Body of pancreas (tissue), 4 donors: ENCODE measurements at regions not wholly inside any gene's neighbourhood (a gene's known extent, or its start where the extent isn't known, plus 50 kb on each side); places are given as distances from the start of the nearest gene placed in this dataset.
A peak's percentile ranks its signal among the peaks of the same experiment; 100 is the strongest.

Source experiments
- ATAC-seq: fragments of 150-250 bp; one replicate; pipeline ENCODE4 v1.9.1; 2016
- DNase-seq, 4 donors: peaks; one replicate each; pipeline ENCODE4 v3.0.0-alpha.2; 2019
- H3K27ac ChIP-seq, 4 donors: fragments of 200-600 bp; sonication (generic); 1 replicate in 3 of 4; 2 replicates in 1 of 4; pipeline versions ENCODE4 v1.5.1 to v1.6.1; 2016 to 2019; ENCODE audit warnings: mild to moderate bottlenecking in 1 of 4, mixed read lengths in 1 of 4, moderate library complexity in 1 of 4
- H3K27me3 ChIP-seq, 2 donors: fragments of 200-600 bp; sonication (generic); one replicate each; pipeline ENCODE4 v1.6.0; 2016; ENCODE audit warnings: mild to moderate bottlenecking in 1 of 2
- H3K36me3 ChIP-seq, 2 donors: fragments of 200-600 bp; sonication (generic); replicated peaks in 1 of 2; 2 replicates each; pipeline ENCODE4 v1.5.1; 2016; ENCODE audit warnings: low read depth in 2 of 2; ENCODE audit not compliant: insufficient read depth in 1 of 2
- H3K4me1 ChIP-seq: fragments of 200-600 bp; sonication (generic); one replicate; pipeline ENCODE4 v1.6.0; 2016
- H3K4me3 ChIP-seq, 2 donors: fragments of 200-600 bp; sonication (generic); 1 replicate in 1 of 2; 2 replicates in 1 of 2; pipeline ENCODE4 v1.5.1; 2016 to 2019
- H3K9me3 ChIP-seq, 3 donors: fragments of 200-600 bp; sonication (generic); 1 replicate in 2 of 3; 2 replicates in 1 of 3; pipeline ENCODE4 v1.5.1; 2016
- POLR2A ChIP-seq, 3 donors: fragments of 450-650 bp; IDR thresholded peaks; one replicate each; pipeline ENCODE4 v1.6.1; 2016; ENCODE audit warnings: antibody characterized with exemption in 3 of 3, mild to moderate bottlenecking in 2 of 3
- WGBS, 2 donors: methylation state at CpG; one replicate each; pipeline ENCODE4 v1.1.5; 2017; 5-methylcytosine and 5-hydroxymethylcytosine counted together
- intact Hi-C: fragments of 100-400 bp; cut with DNase I; formaldehyde crosslinking; loops from one replicate; pipeline ENCODE4 v1.15.1; 2023
- TF ChIP-seq, protein P1 (sequence below), 7 experiments: fragments of 450-650 bp in 4 of 7; fragments of 200-600 bp in 3 of 7; sonication (generic) in 3 of 7; IDR thresholded peaks; one replicate each; pipeline ENCODE4 v1.5.1; 2016 to 2019; ENCODE audit warnings: antibody characterized with exemption in 7 of 7

- Histone ChIP-seq H3K27ac (no peak overlapping the region), H3K9me3 (no peaks in the 10 kb centered on the region), H3K36me3 (no peaks in the 10 kb centered on the region), H3K4me3 (no peak overlapping the region), H3K4me1 (peaks cover 7% of the 10 kb centered on the region), H3K27me3 (no peaks in the 10 kb centered on the region)
- no peak for TF ChIP-seq POLR2A (IDR thresholded peaks at IDR 0.05)
- TF ChIP-seq, protein P1, sequence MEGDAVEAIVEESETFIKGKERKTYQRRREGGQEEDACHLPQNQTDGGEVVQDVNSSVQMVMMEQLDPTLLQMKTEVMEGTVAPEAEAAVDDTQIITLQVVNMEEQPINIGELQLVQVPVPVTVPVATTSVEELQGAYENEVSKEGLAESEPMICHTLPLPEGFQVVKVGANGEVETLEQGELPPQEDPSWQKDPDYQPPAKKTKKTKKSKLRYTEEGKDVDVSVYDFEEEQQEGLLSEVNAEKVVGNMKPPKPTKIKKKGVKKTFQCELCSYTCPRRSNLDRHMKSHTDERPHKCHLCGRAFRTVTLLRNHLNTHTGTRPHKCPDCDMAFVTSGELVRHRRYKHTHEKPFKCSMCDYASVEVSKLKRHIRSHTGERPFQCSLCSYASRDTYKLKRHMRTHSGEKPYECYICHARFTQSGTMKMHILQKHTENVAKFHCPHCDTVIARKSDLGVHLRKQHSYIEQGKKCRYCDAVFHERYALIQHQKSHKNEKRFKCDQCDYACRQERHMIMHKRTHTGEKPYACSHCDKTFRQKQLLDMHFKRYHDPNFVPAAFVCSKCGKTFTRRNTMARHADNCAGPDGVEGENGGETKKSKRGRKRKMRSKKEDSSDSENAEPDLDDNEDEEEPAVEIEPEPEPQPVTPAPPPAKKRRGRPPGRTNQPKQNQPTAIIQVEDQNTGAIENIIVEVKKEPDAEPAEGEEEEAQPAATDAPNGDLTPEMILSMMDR (IDR thresholded peaks at IDR 0.05) = no peak
- DNase-seq (no peak), ATAC-seq (no peak)
- intact Hi-C loops = loop anchor here (10.0 kb wide), 1 partner anchor 613 kb away; no protein-coding TSS in a partner anchor
- WGBS, 2 donors = 21 to 23% methylated on average over 6 of the region's 6 CpGs
Observed at GRCh38 chr2:191552066-191552465, 125.9 kb upstream of the NABP1 start.

DNA sequence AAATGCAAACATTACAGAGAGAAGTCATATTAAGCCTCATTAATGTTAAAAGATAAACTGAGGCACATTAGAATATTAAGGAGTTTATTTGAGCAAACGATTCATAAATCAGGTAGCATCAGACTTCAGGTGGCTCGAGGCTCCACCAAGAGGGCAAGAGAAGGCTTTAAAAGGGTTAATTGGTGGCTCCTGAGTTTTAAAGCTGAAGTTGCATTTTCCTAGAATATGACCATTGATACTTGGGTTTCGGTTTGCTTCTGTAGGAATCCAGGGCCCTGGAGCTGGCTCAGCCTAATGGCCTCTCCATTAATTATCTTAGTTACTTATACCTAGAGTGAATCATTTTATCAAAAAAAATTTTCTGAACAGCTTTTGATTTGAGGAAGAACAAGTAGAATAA, 123.7 kb upstream of the NABP1 start:
- H3K36me3 ChIP-seq = no peaks in the 10 kb centered on the region
- H3K4me3 ChIP-seq = no peak overlapping the region
- WGBS, 2 donors = 62% methylated on average over 3 of the region's 3 CpGs
- peaks cover 7% of the 10 kb centered on the region for H3K4me1 ChIP-seq
- DNase-seq (no peak), ATAC-seq (no peak)
- intact Hi-C loops = loop anchor here (10.0 kb wide), 1 partner anchor 611 kb away; no protein-coding TSS in a partner anchor
- H3K27ac ChIP-seq = no peak overlapping the region
- H3K27me3 ChIP-seq = no peaks in the 10 kb centered on the region
- H3K9me3 ChIP-seq = no peaks in the 10 kb centered on the region
- TF ChIP-seq POLR2A (IDR thresholded peaks at IDR 0.05) = no peak
- TF ChIP-seq, protein P1 (IDR thresholded peaks at IDR 0.05) = no peak

GRCh38 chr2:191555092-191555742, 122.7 kb upstream of the NABP1 start:
- ATAC-seq (peak; percentile 93), DNase-seq (peak; percentile 86 to 90 (median 88))
- Histone ChIP-seq H3K4me1 (peaks cover 7% of the 10 kb centered on the region), H3K36me3 (no peaks in the 10 kb centered on the region), H3K27ac (no peak overlapping the region), H3K9me3 (no peaks in the 10 kb centered on the region), H3K27me3 (no peaks in the 10 kb centered on the region), H3K4me3 (no peak overlapping the region)
- intact Hi-C loops = loop anchor here (10.0 kb wide), 1 partner anchor 610 kb away; no protein-coding TSS in a partner anchor
- TF ChIP-seq, protein P1 (IDR thresholded peaks at IDR 0.05) = peak; percentile 64 to 84 (median 78)
- no peak for TF ChIP-seq POLR2A (IDR thresholded peaks at IDR 0.05)
- 2 to 3% methylated on average over 10 of the region's 10 CpGs for WGBS, 2 donors

DNA sequence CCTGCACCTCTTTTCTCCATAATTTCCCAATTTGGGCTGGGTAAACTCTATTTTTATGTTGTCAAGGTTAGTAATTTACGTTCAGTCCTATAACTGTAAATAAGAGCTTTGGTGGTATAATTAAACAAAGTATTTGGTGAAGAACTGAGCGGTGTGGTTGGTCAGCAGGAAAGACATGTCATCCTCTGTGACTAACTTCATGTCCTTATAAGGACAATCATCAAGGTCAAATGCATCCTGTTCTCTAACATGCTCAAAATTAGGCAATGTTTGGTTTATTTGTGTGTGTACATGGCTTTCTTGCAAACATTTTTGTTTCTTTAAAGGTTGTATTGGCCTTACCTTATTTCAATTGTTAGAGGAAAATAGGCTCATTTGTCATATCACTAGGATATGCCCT, 121.5 kb upstream of the NABP1 start:
- TF ChIP-seq POLR2A (IDR thresholded peaks at IDR 0.05) = no peak
- TF ChIP-seq, protein P1 (IDR thresholded peaks at IDR 0.05) = no peak
- Histone ChIP-seq H3K27ac (no peak overlapping the region), H3K4me1 (peaks cover 7% of the 10 kb centered on the region), H3K27me3 (no peaks in the 10 kb centered on the region), H3K36me3 (no peaks in the 10 kb centered on the region), H3K4me3 (no peak overlapping the region), H3K9me3 (no peaks in the 10 kb centered on the region)
- ATAC-seq = no peak
- WGBS, 2 donors = 61 to 70% methylated on average over 2 of the region's 2 CpGs
- no peak for DNase-seq
- intact Hi-C loops = loop anchor here (10.0 kb wide), 1 partner anchor 608 kb away; no protein-coding TSS in a partner anchor

GRCh38 chr2:191557841-191558240, 120.1 kb upstream of the NABP1 start:
- intact Hi-C loops = loop anchor here (10.0 kb wide), 1 partner anchor 607 kb away; no protein-coding TSS in a partner anchor
- Histone ChIP-seq H3K36me3 (no peaks in the 10 kb centered on the region), H3K9me3 (no peaks in the 10 kb centered on the region), H3K27me3 (no peaks in the 10 kb centered on the region), H3K4me1 (no peaks in the 10 kb centered on the region), H3K4me3 (no peak overlapping the region), H3K27ac (no peak overlapping the region)
- WGBS, 2 donors = 80 to 83% methylated on average over 5 of the region's 5 CpGs
- TF ChIP-seq POLR2A (IDR thresholded peaks at IDR 0.05) = no peak
- TF ChIP-seq, protein P1 (IDR thresholded peaks at IDR 0.05) = no peak
- DNase-seq (no peak), ATAC-seq (no peak)
